NCI-H82 treated with DMSO at 0.1 percent for 48 hours (cell line): ENCODE measurements at regions not wholly inside any gene's neighbourhood (a gene's known extent, or its start where the extent isn't known, plus 50 kb on each side); places are given as distances from the start of the nearest gene placed in this dataset.
"Not testable (repeated sequence)": the region's sequence is repeated elsewhere in the genome, so short reads cannot be mapped to it uniquely, and the experiment has no call there.

ENCODE experiments used
- DNase-seq: peaks from one replicate; lab custom pipeline; 2025; ENCODE audit not compliant: unreplicated experiment; lab: John Stamatoyannopoulos, UW

DNA sequence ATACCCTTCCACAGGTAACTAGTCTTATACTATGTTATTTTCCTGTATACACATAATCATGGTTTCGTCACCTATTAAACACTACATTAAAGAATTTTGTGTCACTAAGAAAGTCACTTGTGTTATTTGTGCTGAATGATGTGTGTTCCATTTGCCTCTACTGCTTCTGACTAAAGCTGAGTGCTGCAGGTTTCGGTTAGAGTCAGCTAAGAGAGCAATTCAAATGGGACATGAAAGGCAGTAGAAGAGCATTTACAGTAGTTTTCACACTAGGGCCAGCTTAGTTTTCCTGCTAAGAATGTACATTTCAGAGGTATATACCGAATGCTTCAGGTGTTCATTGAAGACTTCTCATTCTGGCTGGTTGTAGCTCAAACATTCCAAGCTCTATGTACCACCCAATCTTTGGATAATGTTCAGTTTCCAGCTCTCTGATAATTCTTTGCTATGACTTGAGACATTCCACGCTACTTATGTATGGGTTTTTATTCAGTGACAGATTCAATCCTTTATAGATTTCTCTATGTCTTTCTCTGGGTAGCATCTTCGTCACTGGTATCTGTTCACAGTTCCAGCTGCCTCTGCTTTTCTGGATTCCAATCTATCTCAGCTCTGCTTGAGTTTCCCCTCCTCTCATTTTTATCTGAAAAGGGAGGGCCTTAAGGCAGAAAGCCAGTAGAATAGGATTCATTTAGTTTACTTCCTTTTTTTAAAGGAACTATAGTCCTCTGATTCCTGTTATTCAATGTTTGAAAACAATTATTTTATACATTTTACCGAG lies 164.4 kb downstream of the CXXC4 start:
- no peak for DNase-seq

DNA sequence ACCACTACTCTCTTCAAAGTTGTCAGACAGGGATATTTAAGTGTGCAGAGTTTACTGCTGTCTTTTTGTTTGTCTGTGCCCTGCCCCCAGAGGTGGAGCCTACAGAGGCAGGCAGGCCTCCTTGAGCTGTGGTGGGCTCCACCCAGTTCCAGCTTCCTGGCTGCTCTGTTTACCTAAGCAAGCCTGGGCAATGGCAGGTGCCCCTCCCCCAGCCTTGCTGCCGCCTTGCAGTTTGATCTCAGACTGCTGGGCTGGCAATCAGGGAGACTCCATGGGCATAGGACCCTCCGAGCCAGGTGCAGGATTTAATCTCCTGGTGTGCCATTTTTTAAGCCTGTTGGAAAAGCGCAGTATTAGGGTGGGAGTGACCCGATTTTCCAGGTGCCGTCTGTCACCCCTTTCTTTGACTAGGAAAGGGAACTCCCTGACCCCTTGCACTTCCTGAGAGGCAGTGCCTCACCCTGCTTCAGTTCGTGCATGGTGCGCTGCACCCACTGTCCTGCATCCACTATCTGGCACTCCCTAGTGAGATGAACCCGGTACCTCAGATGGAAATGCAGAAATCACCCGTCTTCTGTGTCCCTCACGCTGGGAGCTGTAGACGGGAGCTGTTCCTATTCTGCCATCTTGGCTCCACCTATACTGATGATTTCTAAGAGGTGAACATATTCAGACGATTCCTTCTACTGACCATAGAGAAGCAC lies 167.6 kb downstream of the CXXC4 start:
- DNase-seq = not testable (repeated sequence)

GRCh38 chr4:104302731-104303130 lies 192.0 kb downstream of the CXXC4 start:
- DNase-seq = no peak

GRCh38 chr4:104294811-104295210 lies 199.9 kb downstream of the CXXC4 start:
- no peak for DNase-seq

DNA sequence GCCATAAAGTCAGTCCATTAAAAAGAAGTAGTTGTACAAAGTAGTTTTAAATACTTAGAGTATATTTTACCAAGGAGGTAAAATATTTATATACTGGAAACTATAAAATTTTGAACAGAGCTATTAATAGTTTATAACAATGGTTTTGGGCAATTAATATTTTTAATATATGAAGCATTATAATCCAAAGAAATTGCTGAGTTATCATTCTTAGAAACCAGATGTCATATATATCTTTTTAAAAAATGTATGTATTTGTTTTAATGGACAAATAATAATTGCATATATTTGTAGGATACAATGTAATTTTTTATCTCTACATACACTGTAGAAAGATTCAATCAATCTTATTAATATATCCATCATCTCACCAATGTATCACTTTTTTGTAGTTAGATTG lies 207.8 kb downstream of the CXXC4 start:
- no peak for DNase-seq

GRCh38 chr4:104283303-104283702 lies 211.4 kb downstream of the CXXC4 start:
- DNase-seq = no peak

- DNase-seq = no peak
Observed at GRCh38 chr4:104279744-104280143, 214.9 kb downstream of the CXXC4 start.

- DNase-seq = no peak
Observed at GRCh38 chr4:104272966-104273365, 221.7 kb downstream of the CXXC4 start.

- DNase-seq = not testable (repeated sequence)
Observed at GRCh38 chr4:104269603-104270002, 225.1 kb downstream of the CXXC4 start.

DNA sequence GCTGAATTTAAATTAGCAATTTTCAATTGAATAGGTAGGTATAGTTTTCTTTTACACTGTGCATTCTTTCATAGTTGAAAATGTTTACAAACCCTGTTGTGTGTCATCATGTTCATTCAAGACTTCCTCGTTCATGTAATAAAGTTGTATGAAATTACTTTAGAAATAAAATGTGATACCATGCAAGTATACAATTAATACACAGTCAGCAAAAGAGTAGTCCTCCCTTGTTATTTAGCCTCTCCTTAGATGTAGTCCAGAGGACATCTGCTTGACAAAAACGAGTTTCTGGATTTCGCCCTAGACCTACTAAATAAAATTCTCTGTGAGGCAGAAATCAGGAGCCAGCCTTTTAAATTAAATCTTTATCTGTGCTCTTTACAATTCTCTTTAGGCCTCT lies 231.6 kb downstream of the CXXC4 start:
- no peak for DNase-seq

GRCh38 chr4:104262678-104263077 lies 232.0 kb downstream of the CXXC4 start:
- no peak for DNase-seq

DNA sequence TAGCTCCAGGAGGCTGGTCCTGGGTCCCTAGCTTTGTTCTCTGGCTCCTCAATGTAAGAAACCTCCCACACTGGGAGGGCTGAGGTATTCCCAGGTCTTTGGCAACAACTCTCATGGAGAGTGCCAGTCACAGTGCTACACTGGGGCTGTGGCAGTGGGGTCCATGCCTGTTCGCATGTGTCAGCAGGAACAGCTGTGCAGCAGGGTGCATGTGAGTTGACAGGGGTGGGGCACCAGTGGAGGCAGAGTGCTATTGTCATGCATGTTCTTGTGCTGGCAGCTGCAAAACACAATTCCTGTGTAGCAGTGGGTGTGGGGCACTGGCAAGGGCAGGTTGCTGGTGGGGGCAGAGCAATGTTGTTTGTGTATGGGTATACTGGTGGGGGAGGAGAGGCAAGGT lies 246.0 kb downstream of the CXXC4 start:
- DNase-seq = no peak

DNA sequence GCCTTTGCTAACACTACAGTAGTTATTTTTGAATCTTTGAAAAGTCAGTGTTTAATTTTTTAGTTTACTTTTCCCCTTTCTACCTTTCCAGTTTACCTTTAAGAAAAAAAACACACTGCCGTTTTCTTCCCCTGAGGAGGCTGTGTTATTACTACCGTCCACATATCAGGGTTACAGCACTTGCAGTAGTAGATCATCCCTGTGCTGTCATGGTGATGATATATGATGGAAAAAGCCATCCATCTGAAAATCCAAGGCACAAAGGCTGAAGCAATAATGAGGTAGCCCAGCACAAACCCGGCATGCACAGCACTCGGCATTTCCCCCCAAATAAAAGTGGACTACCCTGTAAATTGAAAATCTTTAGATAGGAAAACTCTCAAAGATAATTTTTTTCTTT lies 258.7 kb downstream of the CXXC4 start:
- no peak for DNase-seq

- no peak for DNase-seq
Observed at GRCh38 chr4:104217526-104217925, 277.2 kb downstream of the CXXC4 start.

DNA sequence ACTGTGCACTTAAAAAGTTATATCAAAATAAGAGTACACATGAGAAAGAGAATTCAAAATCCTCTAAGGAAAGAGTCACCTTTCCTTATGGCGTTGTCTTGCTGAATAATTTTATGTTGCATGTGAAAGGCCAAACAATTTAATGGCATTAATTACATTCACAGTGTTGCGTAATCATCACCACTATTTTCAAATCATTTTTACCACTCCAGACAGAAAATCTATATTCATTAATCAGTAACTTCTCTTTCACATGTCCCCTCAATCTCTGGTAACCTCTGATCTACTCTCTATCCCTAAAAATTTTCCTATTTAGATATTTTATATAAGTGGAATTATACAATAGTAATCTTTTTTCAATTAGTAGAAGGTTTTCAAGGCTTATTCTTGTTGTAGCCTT lies 283.0 kb downstream of the CXXC4 start:
- DNase-seq = no peak

DNA sequence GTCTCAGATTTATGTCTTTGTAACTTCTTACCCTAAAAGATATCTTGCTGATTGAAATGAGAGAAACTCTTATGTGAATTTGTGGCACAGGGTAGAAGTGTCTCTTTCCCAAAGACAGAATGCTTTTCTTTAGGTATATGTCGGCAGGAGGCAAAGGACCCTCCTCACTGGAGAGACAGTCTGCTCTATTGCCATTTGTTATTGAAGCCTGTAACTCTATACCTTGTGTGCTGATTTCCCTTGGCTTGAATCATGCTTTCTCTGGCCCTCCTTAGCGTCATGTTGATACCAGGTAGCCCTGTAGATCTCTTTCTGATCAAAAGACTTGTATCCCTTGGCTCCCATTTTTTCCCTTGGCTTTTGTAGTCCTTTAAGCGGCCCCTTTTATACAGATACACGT lies 284.3 kb downstream of the CXXC4 start:
- DNase-seq = no peak

DNA sequence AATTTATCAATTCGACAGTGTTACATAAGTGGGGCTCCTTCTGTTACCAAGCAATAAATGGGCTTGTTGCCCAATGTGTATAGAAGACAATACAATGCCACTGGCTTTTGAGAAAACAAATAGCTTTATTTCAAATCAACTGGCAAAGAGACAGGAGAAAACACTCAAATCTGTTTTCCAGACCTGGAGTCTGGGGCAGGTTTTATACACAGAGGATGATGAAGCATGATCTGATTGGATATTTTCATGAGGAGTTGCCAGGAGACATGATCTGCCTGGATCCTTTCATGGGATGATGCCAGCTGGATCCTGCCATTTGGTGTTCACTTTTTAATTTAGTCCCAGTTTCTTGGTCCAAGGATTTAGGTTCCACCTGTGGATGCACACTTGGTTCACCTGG lies 287.9 kb downstream of the CXXC4 start:
- no peak for DNase-seq

GRCh38 chr4:104205116-104205515 lies 289.6 kb downstream of the CXXC4 start:
- no peak for DNase-seq

- DNase-seq = no peak
Observed at GRCh38 chr4:104188301-104188700, 306.4 kb downstream of the CXXC4 start.

DNA sequence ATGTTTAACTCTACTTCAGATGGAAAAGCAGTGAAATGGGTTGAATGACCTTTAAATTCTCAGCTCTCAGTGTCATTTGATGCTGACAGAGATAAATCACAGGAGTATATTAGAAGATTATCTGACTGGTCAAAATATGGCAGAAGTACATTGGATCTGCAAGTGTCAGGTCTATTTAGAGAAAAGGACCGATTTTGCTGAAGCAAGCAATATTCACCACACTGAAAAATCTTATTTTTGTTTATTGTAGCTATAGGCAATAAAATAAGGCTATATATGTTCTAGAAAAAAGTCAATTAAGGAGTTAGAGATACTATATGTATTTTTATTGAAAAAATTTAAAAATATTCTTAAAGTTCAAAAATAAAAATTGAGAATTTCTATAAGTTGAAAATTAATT lies 325.3 kb downstream of the CXXC4 start:
- no peak for DNase-seq

GRCh38 chr4:104166749-104167148 lies 327.9 kb downstream of the CXXC4 start:
- no peak for DNase-seq

GRCh38 chr4:104163820-104164219 lies 330.9 kb downstream of the CXXC4 start:
- DNase-seq = no peak

GRCh38 chr4:104146048-104146447 lies 348.6 kb downstream of the CXXC4 start:
- no peak for DNase-seq
